OCI-LY7 (cell line): ENCODE measurements at regions not wholly inside any gene's neighbourhood (a gene's known extent, or its start where the extent isn't known, plus 50 kb on each side); places are given as distances from the start of the nearest gene placed in this dataset.
"Not testable (repeated sequence)": the region's sequence is repeated elsewhere in the genome, so short reads cannot be mapped to it uniquely, and the experiment has no call there.

Source experiments
- BruUV-seq: library from RNA; stranded (reverse); fragments of 400-500 nt; replicated peaks from 2 replicates; lab custom pipeline; 2021; lab: Mats Ljungman, UMichigan
- CTCF ChIA-PET: fragments of 300-600 bp; sonication (Branson Sonifier 250); formaldehyde crosslinking; loops from one replicate; lab custom pipeline; 2022; ENCODE audit warnings: antibody characterized with exemption; ENCODE audit not compliant: unreplicated experiment; lab: Charles Lee
- POLR2A ChIA-PET: fragments of 300-600 bp; sonication (Branson Sonifier 250); formaldehyde crosslinking; loops from one replicate; lab custom pipeline; 2022; ENCODE audit warnings: antibody characterized with exemption; lab: Charles Lee
- DNase-seq: peaks from one replicate; pipeline ENCODE4 v3.0.0-alpha.2; 2015; ENCODE audit warnings: low spot score
- H2AFZ ChIP-seq: fragments of 200-600 bp; sonication (generic), shearing (Covaris generic); 2 replicates; pipeline ENCODE4 v1.6.1; 2014; ENCODE audit warnings: mild to moderate bottlenecking, antibody characterized with exemption, low read length, moderate library complexity
- H3K27ac ChIP-seq: fragments of 200-600 bp; sonication (generic); 2 replicates; pipeline ENCODE4 v1.5.1; 2014; ENCODE audit warnings: mixed run types, low read depth, mild to moderate bottlenecking, moderate library complexity, low read length, inconsistent platforms; ENCODE audit not compliant: poor library complexity, severe bottlenecking
- H3K36me3 ChIP-seq: fragments of 200-600 bp; sonication (generic); 2 replicates; pipeline ENCODE4 v1.6.1; 2014; ENCODE audit warnings: mild to moderate bottlenecking, antibody characterized with exemption, low read length, moderate library complexity, mixed read lengths; ENCODE audit not compliant: insufficient read depth
- H3K4me1 ChIP-seq: fragments of 200-600 bp; sonication (generic); 2 replicates; pipeline ENCODE4 v1.5.1; 2014; ENCODE audit warnings: mild to moderate bottlenecking, low read length; ENCODE audit not compliant: insufficient read depth, poor library complexity, severe bottlenecking
- H3K4me2 ChIP-seq: fragments of 200-600 bp; sonication (generic); 2 replicates; pipeline ENCODE4 v1.6.1; 2014; ENCODE audit warnings: mild to moderate bottlenecking, low read length
- H3K4me3 ChIP-seq: fragments of 200-600 bp; sonication (generic); 2 replicates; pipeline ENCODE4 v1.5.1; 2014; ENCODE audit warnings: mild to moderate bottlenecking, low read depth, low read length; ENCODE audit not compliant: poor library complexity, severe bottlenecking
- H3K79me2 ChIP-seq: fragments of 200-600 bp; sonication (generic); 2 replicates; pipeline ENCODE4 v1.6.1; 2016; ENCODE audit warnings: low read depth, mild to moderate bottlenecking, low read length, moderate library complexity, mixed read lengths; ENCODE audit not compliant: insufficient read depth
- H3K9me2 ChIP-seq: fragments of 200-600 bp; sonication (generic); 2 replicates; pipeline ENCODE4 v1.6.1; 2016; ENCODE audit warnings: mild to moderate bottlenecking, low read length, mixed read lengths; ENCODE audit not compliant: insufficient read depth
- H3K9me3 ChIP-seq: fragments of 200-600 bp; sonication (generic); 2 replicates; pipeline ENCODE4 v1.6.1; 2014; ENCODE audit warnings: mild to moderate bottlenecking, mixed run types, low read length, mixed read lengths
- H4K20me1 ChIP-seq: fragments of 200-600 bp; sonication (generic); 2 replicates; pipeline ENCODE4 v1.6.1; 2014; ENCODE audit warnings: mild to moderate bottlenecking, antibody characterized with exemption, low read length, moderate library complexity, mixed read lengths; ENCODE audit not compliant: insufficient read depth
- intact Hi-C: fragments of 100-400 bp; cut with micrococcal nuclease; formaldehyde crosslinking; loops from one replicate; pipeline ENCODE4 v1.10.0; 2022; ENCODE audit not compliant: unreplicated experiment

DNA sequence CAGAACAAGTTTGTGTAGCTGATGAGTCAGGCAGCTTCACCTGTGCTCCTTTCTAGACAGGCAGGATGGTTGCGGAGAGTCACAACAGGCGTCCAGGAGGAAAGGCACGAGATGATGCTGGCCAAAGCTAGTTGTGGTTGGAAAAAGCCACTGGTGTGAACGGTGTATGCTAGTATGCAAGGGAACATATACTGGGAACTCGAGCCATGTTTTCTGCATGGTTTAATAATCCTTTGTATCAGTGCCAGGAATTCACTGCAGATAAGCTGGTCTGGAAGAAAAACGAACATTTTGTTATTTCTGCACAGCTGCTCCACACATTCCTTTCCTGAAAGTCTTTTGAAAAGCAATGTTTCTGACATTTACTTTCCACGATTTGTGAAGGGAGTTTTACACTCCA lies 3999.6 kb upstream of the TPTE start:
- H3K9me2 ChIP-seq, POLR2A ChIA-PET, H3K27ac ChIP-seq, H3K4me3 ChIP-seq, CTCF ChIA-PET, H4K20me1 ChIP-seq, DNase-seq, H2AFZ ChIP-seq, BruUV-seq, H3K4me2 ChIP-seq, H3K4me1 ChIP-seq, H3K79me2 ChIP-seq, H3K9me3 ChIP-seq, intact Hi-C loops, H3K36me3 ChIP-seq: not testable (repeated sequence)

DNA sequence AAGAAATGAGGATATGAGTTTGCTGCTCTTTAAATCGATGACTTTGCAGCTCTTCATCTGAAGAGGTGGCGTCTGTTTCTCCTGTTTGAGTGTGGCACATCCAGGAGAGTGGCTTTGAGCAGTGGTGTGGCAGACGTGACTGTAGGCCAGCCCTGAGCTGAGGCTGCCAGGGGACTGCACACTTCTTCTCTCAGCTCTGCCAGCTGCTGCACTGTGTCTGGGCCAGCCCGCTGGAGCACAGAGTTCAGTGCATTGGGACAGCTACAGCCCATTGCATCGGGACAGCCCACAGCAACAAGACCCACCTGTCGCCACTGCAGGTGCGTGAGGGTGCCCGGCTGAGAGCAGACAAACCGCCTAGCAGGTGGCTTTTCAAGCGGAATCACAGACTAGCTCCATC lies 3995.2 kb upstream of the TPTE start:
- BruUV-seq, POLR2A ChIA-PET, DNase-seq, H3K4me1 ChIP-seq, CTCF ChIA-PET, H3K9me2 ChIP-seq, H3K36me3 ChIP-seq, H3K79me2 ChIP-seq, H3K4me2 ChIP-seq, H4K20me1 ChIP-seq, H3K9me3 ChIP-seq, H3K4me3 ChIP-seq, intact Hi-C loops, H2AFZ ChIP-seq, H3K27ac ChIP-seq: not testable (repeated sequence)

DNA sequence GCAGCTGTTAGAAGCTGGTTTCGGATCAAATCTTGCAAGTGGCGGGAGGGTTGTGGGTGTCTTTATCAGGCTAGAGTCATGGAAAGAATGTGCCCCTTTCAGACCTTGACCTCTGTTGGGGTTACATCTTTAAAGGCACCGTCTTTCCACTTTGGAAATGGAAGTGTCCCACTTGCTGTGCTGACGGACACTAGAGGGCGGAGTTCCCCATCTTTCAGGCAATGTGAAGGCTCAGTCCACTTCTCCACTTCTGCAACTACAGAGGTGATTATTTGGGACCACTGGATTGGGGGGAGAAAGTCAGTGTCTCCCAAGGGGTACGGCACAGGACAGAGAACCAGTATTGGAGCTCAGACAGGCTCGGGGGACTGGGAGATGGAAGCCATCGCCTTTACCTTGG lies 3990.7 kb upstream of the TPTE start:
- DNase-seq, H3K79me2 ChIP-seq, H3K4me1 ChIP-seq, CTCF ChIA-PET, intact Hi-C loops, H3K9me2 ChIP-seq, H3K4me2 ChIP-seq, BruUV-seq, H3K9me3 ChIP-seq, H2AFZ ChIP-seq, H3K4me3 ChIP-seq, POLR2A ChIA-PET, H4K20me1 ChIP-seq, H3K27ac ChIP-seq, H3K36me3 ChIP-seq: not testable (repeated sequence)

DNA sequence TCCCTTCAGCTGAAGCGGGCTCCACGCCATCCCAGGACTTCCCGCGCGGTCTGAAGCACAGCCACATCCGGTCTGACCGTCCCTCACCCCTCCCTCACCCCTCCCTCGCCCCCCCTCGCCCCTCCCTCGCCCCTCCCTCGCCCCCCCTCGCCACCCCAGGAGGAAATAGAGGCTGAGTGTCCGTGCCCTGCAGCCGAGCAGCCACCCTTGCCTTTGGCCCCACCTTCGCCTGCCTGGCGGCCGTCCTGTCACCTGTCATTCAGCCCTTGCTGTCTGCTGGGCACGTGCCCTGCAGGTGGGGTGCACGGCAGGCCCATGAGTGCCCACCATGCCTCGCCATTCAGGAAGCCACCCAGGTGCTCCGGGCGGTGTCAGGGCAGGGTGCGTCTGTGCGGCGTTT lies 3988.1 kb upstream of the TPTE start:
- H3K79me2 ChIP-seq, H2AFZ ChIP-seq, H3K36me3 ChIP-seq, H3K9me3 ChIP-seq, BruUV-seq, H3K4me2 ChIP-seq, H3K9me2 ChIP-seq, DNase-seq, POLR2A ChIA-PET, H3K4me1 ChIP-seq, H4K20me1 ChIP-seq, intact Hi-C loops, H3K27ac ChIP-seq, CTCF ChIA-PET, H3K4me3 ChIP-seq: not testable (repeated sequence)

DNA sequence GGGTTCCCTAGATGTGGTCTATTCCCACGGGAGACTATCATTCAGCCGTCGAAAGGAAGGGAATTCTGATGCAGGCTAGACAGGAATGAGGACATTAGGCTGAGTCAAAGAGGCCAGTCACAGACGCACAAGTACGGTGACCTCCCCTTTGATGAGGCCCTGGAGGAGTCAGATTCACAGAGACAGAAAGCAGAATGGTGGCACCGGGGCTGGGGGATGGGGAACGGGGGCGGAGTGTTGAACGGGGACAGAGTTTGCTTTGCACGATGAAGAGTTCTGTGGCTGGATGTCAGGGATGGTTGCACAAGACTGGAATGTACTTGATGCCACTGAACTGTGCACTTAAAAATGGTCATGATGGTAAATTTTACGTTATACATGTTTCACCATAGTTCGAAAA lies 3983.1 kb upstream of the TPTE start:
- H3K4me2 ChIP-seq, H3K36me3 ChIP-seq, CTCF ChIA-PET, POLR2A ChIA-PET, DNase-seq, H3K4me3 ChIP-seq, H3K79me2 ChIP-seq, intact Hi-C loops, H3K9me2 ChIP-seq, H3K27ac ChIP-seq, H2AFZ ChIP-seq, H4K20me1 ChIP-seq, BruUV-seq, H3K9me3 ChIP-seq, H3K4me1 ChIP-seq: not testable (repeated sequence)

DNA sequence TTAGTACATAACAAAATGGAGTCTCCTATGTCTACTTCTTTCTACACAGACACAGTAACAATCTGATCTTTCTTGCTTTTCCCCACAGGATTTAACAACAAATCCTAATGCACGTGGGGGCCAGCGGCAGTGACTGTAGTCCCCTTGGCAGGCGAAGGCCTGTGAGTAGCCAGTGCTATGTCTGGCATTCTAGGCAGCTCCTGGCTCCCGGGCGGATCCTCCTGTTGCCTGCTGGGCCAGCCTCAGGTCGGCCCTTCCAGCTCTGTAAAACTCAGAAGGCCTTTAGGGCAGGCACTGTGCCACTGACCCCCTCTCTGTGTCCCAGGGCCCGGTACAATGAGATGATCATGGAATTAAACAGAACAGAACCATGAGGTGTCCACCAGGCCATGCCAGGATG lies 3981.7 kb upstream of the TPTE start:
- H4K20me1 ChIP-seq, POLR2A ChIA-PET, CTCF ChIA-PET, H3K4me3 ChIP-seq, H3K36me3 ChIP-seq, H3K4me2 ChIP-seq, H3K79me2 ChIP-seq, intact Hi-C loops, DNase-seq, BruUV-seq, H3K9me2 ChIP-seq, H3K4me1 ChIP-seq, H2AFZ ChIP-seq, H3K27ac ChIP-seq, H3K9me3 ChIP-seq: not testable (repeated sequence)

DNA sequence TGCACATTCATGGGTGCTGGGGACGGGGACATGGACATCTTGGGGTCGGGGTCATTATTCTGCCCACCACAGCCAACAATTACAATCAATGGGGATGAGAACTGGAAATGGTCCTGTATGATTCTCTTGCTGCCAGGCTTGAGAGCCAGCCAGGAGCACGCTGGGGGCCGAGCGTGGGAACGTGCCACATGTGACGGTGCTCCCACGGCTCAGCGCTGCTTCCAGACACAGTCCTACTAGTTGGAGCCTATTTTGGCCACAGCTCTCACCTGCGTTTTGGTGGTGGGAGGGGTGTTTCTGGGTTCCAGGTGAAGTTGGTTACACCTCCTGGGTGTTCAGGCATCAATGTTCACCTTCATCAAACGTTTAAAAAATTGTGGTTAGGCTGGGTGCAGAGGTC lies 3980.3 kb upstream of the TPTE start:
- POLR2A ChIA-PET, H3K4me2 ChIP-seq, CTCF ChIA-PET, DNase-seq, intact Hi-C loops, H3K4me3 ChIP-seq, H3K79me2 ChIP-seq, H4K20me1 ChIP-seq, BruUV-seq, H3K36me3 ChIP-seq, H3K4me1 ChIP-seq, H2AFZ ChIP-seq, H3K9me3 ChIP-seq, H3K9me2 ChIP-seq, H3K27ac ChIP-seq: not testable (repeated sequence)
